Vagina (tissue), 2 donors: ENCODE measurements at regions not wholly inside any gene's neighbourhood (a gene's known extent, or its start where the extent isn't known, plus 50 kb on each side); places are given as distances from the start of the nearest gene placed in this dataset.

Experiments used
- POLR2A ChIP-seq, 2 donors: fragments of 450-650 bp; IDR thresholded peaks; one replicate each; pipeline ENCODE4 v1.6.1; 2017; ENCODE audit warnings: antibody characterized with exemption in 2 of 2, mild to moderate bottlenecking in 2 of 2, moderate library complexity in 2 of 2
- TF ChIP-seq, protein P1 (sequence below), 3 experiments: fragments of 450-650 bp in 2 of 3; fragments of 200-600 bp in 1 of 3; sonication (generic) in 1 of 3; IDR thresholded peaks; one replicate each; pipeline ENCODE4 v1.5.1; 2017 to 2019; ENCODE audit warnings: antibody characterized with exemption in 3 of 3, mild to moderate bottlenecking in 2 of 3, moderate library complexity in 2 of 3

DNA sequence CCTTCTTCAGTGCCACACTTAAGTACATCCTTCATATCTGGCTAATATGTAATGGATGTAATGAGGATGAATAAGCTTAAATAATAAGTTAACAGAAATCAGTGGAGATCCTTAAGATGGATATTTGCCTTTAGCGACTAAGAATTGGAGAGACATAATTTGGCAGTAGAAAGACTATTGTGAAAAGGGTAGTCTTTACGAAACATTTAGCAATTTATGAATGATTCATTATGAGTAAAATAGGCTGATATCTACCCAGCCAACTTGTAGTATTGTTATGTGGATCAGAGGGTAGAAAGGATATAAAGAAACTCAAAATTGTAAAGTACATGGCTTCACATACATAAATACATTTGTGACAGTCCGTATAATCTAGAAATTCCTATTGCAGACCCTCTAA, 2371.8 kb downstream of the PCDH7 start:
- TF ChIP-seq, protein P1, sequence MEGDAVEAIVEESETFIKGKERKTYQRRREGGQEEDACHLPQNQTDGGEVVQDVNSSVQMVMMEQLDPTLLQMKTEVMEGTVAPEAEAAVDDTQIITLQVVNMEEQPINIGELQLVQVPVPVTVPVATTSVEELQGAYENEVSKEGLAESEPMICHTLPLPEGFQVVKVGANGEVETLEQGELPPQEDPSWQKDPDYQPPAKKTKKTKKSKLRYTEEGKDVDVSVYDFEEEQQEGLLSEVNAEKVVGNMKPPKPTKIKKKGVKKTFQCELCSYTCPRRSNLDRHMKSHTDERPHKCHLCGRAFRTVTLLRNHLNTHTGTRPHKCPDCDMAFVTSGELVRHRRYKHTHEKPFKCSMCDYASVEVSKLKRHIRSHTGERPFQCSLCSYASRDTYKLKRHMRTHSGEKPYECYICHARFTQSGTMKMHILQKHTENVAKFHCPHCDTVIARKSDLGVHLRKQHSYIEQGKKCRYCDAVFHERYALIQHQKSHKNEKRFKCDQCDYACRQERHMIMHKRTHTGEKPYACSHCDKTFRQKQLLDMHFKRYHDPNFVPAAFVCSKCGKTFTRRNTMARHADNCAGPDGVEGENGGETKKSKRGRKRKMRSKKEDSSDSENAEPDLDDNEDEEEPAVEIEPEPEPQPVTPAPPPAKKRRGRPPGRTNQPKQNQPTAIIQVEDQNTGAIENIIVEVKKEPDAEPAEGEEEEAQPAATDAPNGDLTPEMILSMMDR (IDR thresholded peaks at IDR 0.05) = no peak
- TF ChIP-seq POLR2A (IDR thresholded peaks at IDR 0.05) = no peak
